ENCODE measurements at regions not wholly inside any gene's neighbourhood (a gene's known extent, or its start where the extent isn't known, plus 50 kb on each side); places are given as distances from the start of the nearest gene placed in this dataset.
"Not testable (repeated sequence)": the region's sequence is repeated elsewhere in the genome, so short reads cannot be mapped to it uniquely, and the experiment has no call there.

DNA sequence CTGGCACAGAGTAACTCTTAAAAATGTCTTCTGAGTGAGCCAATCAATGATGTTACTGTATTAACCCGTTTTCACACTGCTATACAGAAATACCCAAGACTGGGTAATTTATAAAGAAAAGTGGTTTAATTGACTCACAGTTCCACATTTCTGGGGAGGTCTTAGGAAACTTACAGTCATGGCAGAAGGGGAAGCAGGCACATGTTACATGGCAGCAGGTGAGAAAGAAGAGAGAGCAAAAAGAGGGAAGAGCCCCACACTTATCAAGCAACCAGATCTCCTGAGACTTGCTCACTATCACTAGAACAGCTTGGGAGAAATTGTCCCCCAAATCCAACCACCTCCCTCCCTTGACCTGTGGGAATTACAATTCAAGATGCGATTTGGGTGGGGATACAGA, 97.6 kb upstream of the MIR17HG start:
- no peaks in the 10 kb centered on the region for H3K36me3 ChIP-seq (ENCODE audit: control insufficient read depth, insufficient read depth, low read length)
- H3K4me1 ChIP-seq = no peaks in the 10 kb centered on the region
- TF ChIP-seq, protein P1, sequence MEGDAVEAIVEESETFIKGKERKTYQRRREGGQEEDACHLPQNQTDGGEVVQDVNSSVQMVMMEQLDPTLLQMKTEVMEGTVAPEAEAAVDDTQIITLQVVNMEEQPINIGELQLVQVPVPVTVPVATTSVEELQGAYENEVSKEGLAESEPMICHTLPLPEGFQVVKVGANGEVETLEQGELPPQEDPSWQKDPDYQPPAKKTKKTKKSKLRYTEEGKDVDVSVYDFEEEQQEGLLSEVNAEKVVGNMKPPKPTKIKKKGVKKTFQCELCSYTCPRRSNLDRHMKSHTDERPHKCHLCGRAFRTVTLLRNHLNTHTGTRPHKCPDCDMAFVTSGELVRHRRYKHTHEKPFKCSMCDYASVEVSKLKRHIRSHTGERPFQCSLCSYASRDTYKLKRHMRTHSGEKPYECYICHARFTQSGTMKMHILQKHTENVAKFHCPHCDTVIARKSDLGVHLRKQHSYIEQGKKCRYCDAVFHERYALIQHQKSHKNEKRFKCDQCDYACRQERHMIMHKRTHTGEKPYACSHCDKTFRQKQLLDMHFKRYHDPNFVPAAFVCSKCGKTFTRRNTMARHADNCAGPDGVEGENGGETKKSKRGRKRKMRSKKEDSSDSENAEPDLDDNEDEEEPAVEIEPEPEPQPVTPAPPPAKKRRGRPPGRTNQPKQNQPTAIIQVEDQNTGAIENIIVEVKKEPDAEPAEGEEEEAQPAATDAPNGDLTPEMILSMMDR (IDR thresholded peaks at IDR 0.05) = no peak
- H3K9me3 ChIP-seq (ENCODE audit: control insufficient read depth, low read length) = no peaks in the 10 kb centered on the region
- H3K79me2 ChIP-seq = no peaks in the 10 kb centered on the region
- no peak overlapping the region for H3K27ac ChIP-seq
- no peak overlapping the region for H3K4me3 ChIP-seq (ENCODE audit: low read depth, low read length)
- no peak overlapping the region for H2AFZ ChIP-seq
- H3K4me2 ChIP-seq (ENCODE audit: low read length) = no peak overlapping the region
- H3K27me3 ChIP-seq (ENCODE audit: control insufficient read depth, insufficient read depth, low read length) = no peaks in the 10 kb centered on the region
- H3K9ac ChIP-seq = no peak overlapping the region

DNA sequence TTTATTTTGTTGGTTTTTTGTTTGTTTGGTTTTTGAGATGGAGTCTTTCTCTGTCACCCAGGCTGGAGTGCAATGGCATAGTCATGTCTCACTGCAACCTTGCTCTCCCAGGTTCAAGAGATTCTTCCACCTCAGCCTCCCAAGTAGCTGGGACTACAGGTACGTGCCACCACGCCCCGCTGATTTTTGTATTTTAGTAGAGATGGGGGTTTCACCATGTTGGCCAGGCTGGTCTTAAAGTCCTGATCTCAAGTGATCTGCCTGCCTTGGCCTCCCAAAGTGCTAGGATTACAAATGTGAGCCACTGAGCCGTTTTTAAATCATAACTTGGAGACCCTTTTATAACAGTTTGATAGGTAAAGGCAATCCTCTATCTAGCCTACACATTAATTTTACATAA, 95.9 kb upstream of the MIR17HG start:
- not testable (repeated sequence) for H3K4me1 ChIP-seq; H3K4me2 ChIP-seq (ENCODE audit: low read length); H3K9ac ChIP-seq; H3K79me2 ChIP-seq; H2AFZ ChIP-seq; H3K27me3 ChIP-seq (ENCODE audit: control insufficient read depth, insufficient read depth, low read length); H3K36me3 ChIP-seq (ENCODE audit: control insufficient read depth, insufficient read depth, low read length); H3K27ac ChIP-seq; H3K4me3 ChIP-seq (ENCODE audit: low read depth, low read length); H3K9me3 ChIP-seq (ENCODE audit: control insufficient read depth, low read length)

DNA sequence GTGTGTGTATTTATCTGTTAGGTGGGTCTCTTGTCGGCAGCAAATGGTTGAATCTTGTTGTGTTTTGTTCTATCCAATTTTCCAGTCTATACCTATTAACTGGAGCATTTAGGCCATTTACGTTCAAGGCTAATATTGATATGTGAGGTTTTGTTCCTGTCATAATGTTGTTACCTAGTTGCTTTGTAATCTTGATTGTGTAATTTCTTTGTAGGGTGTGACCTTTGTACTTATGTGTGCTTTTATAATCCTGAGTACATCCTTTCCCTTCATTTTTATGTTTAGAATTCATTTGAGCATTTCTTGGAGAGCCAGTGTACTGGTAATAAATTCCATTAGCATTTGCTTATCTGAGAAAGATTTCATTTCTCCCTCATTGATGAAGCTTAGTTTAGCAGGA, 83.0 kb upstream of the MIR17HG start:
- Histone ChIP-seq H2AFZ (no peak overlapping the region), H3K4me1 (no peaks in the 10 kb centered on the region), H3K36me3 (ENCODE audit: control insufficient read depth, insufficient read depth, low read length) (no peaks in the 10 kb centered on the region), H3K9me3 (ENCODE audit: control insufficient read depth, low read length) (no peaks in the 10 kb centered on the region), H3K9ac (no peak overlapping the region), H3K27ac (no peak overlapping the region), H3K27me3 (ENCODE audit: control insufficient read depth, insufficient read depth, low read length) (no peaks in the 10 kb centered on the region), H3K4me2 (ENCODE audit: low read length) (no peak overlapping the region), H3K4me3 (ENCODE audit: low read depth, low read length) (no peak overlapping the region), H3K79me2 (no peaks in the 10 kb centered on the region)
- TF ChIP-seq, protein P1 (IDR thresholded peaks at IDR 0.05) = no peak

DNA sequence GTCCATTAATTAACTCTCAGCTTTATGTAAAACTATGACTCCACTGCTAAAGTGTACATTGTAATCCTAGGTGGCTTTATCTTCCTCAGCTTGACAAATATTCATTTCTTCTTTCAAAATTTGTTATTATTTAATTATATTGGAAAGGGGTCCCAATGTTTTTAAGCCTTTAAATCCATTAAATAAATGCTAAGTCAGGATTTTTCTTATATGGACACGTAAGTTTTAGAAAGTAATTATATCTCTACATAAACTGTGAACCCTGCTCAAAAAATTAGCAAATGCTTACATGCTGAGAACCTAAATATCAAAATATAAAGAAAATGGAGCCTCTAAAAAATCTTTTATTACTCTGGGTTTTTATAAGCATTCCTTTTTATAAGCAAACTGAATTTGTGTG, 78.2 kb upstream of the MIR17HG start:
- Histone ChIP-seq H3K36me3 (ENCODE audit: control insufficient read depth, insufficient read depth, low read length) (no peaks in the 10 kb centered on the region), H3K4me3 (ENCODE audit: low read depth, low read length) (no peak overlapping the region), H3K27ac (no peak overlapping the region)

DNA sequence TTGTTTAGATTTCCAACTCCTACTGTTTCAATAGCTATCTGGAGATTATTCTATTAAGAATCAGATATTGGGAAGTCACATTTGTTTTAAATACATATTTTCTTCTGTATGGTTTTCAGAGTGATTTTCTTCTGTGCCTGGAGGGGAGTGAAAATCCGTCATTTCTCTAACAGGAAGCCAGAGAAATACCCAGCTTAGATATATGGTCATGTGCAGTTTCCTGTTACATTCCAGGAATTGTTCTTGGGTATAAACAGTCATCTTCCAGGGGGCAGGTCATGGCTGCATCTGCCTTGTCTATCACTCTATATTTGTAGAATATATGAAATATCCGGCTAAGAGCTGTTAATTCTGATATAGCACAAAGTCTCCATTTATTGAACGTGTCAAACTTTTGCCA, 77.5 kb upstream of the MIR17HG start:
- Histone ChIP-seq H3K9me3 (ENCODE audit: control insufficient read depth, low read length) (no peaks in the 10 kb centered on the region), H3K79me2 (no peaks in the 10 kb centered on the region), H3K27me3 (ENCODE audit: control insufficient read depth, insufficient read depth, low read length) (no peaks in the 10 kb centered on the region), H3K27ac (no peak overlapping the region), H3K4me1 (no peaks in the 10 kb centered on the region), H3K9ac (no peak overlapping the region), H3K36me3 (ENCODE audit: control insufficient read depth, insufficient read depth, low read length) (no peaks in the 10 kb centered on the region), H3K4me2 (ENCODE audit: low read length) (no peak overlapping the region), H3K4me3 (ENCODE audit: low read depth, low read length) (no peak overlapping the region), H2AFZ (no peak overlapping the region)
- TF ChIP-seq, protein P1 (IDR thresholded peaks at IDR 0.05) = no peak

More for the DNA sequence above, 78.2 kb upstream of the MIR17HG start:
- Histone ChIP-seq H3K9ac (no peak overlapping the region), H3K9me3 (ENCODE audit: control insufficient read depth, low read length) (no peaks in the 10 kb centered on the region), H3K4me2 (ENCODE audit: low read length) (no peak overlapping the region), H3K27me3 (ENCODE audit: control insufficient read depth, insufficient read depth, low read length) (no peaks in the 10 kb centered on the region), H2AFZ (no peak overlapping the region), H3K79me2 (no peaks in the 10 kb centered on the region), H3K4me1 (no peaks in the 10 kb centered on the region)
- TF ChIP-seq, protein P1 (IDR thresholded peaks at IDR 0.05) = no peak

All from parathyroid adenoma (tissue), 2 donors.